Body of pancreas (tissue), 4 donors: ENCODE measurements at regions not wholly inside any gene's neighbourhood (a gene's known extent, or its start where the extent isn't known, plus 50 kb on each side); places are given as distances from the start of the nearest gene placed in this dataset.
"Not testable (repeated sequence)": the region's sequence is repeated elsewhere in the genome, so short reads cannot be mapped to it uniquely, and the experiment has no call there.

Experiments used
- POLR2A ChIP-seq, 3 donors: fragments of 450-650 bp; IDR thresholded peaks; one replicate each; pipeline ENCODE4 v1.6.1; 2016; ENCODE audit warnings: antibody characterized with exemption in 3 of 3, mild to moderate bottlenecking in 2 of 3
- TF ChIP-seq, protein P1 (sequence below), 7 experiments: fragments of 450-650 bp in 4 of 7; fragments of 200-600 bp in 3 of 7; sonication (generic) in 3 of 7; IDR thresholded peaks; one replicate each; pipeline ENCODE4 v1.5.1; 2016 to 2019; ENCODE audit warnings: antibody characterized with exemption in 7 of 7

DNA sequence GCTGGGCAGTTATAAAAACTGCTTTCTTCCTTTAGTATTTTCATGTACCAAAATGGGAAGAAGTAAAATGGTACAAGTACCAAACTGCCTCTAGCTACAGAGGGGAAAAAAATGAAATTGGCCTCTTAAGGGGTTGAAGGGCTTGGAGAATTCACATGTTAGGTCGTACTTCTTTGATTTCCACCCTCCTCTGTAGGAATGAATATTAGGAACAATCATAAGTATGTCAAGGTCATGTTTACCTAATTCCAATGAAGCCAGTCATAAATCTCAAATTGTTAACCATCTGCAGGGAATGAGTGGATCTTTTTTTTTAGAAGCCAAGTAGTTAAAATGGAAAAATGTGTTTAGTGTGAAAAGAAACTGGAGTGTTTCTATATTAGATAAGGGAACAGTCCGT, 772.6 kb downstream of the PRIM2 start:
- TF ChIP-seq POLR2A (IDR thresholded peaks at IDR 0.05), result not testable (repeated sequence)
- TF ChIP-seq, protein P1, sequence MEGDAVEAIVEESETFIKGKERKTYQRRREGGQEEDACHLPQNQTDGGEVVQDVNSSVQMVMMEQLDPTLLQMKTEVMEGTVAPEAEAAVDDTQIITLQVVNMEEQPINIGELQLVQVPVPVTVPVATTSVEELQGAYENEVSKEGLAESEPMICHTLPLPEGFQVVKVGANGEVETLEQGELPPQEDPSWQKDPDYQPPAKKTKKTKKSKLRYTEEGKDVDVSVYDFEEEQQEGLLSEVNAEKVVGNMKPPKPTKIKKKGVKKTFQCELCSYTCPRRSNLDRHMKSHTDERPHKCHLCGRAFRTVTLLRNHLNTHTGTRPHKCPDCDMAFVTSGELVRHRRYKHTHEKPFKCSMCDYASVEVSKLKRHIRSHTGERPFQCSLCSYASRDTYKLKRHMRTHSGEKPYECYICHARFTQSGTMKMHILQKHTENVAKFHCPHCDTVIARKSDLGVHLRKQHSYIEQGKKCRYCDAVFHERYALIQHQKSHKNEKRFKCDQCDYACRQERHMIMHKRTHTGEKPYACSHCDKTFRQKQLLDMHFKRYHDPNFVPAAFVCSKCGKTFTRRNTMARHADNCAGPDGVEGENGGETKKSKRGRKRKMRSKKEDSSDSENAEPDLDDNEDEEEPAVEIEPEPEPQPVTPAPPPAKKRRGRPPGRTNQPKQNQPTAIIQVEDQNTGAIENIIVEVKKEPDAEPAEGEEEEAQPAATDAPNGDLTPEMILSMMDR (IDR thresholded peaks at IDR 0.05), result not testable (repeated sequence)
